OCI-LY3 (cell line): ENCODE measurements at regions not wholly inside any gene's neighbourhood (a gene's known extent, or its start where the extent isn't known, plus 50 kb on each side); places are given as distances from the start of the nearest gene placed in this dataset.

Experiments used
- H2AFZ ChIP-seq: fragments of 200-600, 300-600 bp; shearing (Covaris generic); 2 replicates; pipeline ENCODE4 v1.6.0; 2014; ENCODE audit warnings: antibody characterized with exemption, low read depth, low read length
- H3K27ac ChIP-seq: fragments of 200-600, 300-600 bp; sonication (generic); 2 replicates; pipeline ENCODE4 v1.5.1; 2014; ENCODE audit warnings: mild to moderate bottlenecking, low read length, moderate library complexity, mixed read lengths
- H3K27me3 ChIP-seq: fragments of 200-600, 300-600 bp; sonication (generic); 2 replicates; pipeline ENCODE4 v1.6.1; 2014; ENCODE audit warnings: low read depth, low read length, mixed read lengths
- H3K36me3 ChIP-seq: fragments of 200-600, 300-600 bp; sonication (generic); replicated peaks from 2 replicates; pipeline ENCODE3; 2014; ENCODE audit warnings: low read depth, low read length, mixed read lengths
- H3K4me1 ChIP-seq: fragments of 300-600, 200-600 bp; sonication (generic); 2 replicates; pipeline ENCODE4 v1.6.1; 2014; ENCODE audit warnings: low read length, mixed read lengths
- H3K4me2 ChIP-seq: fragments of 200-600, 300-600 bp; sonication (generic); 2 replicates; pipeline ENCODE4 v1.6.1; 2014; ENCODE audit warnings: low read length, mixed read lengths
- H3K4me3 ChIP-seq: fragments of 300-600, 200-600 bp; sonication (generic); 2 replicates; pipeline ENCODE4 v1.5.1; 2014; ENCODE audit warnings: antibody characterized with exemption, mild to moderate bottlenecking, low read length, moderate library complexity
- H3K79me2 ChIP-seq: fragments of 300-600, 200-600 bp; shearing (Covaris generic); 2 replicates; pipeline ENCODE4 v1.6.1; 2014; ENCODE audit warnings: mild to moderate bottlenecking, low read length, mixed read lengths
- H3K9ac ChIP-seq: fragments of 300-600, 200-600 bp; shearing (Covaris generic); 2 replicates; pipeline ENCODE4 v1.6.0; 2014; ENCODE audit warnings: mild to moderate bottlenecking, low read length, moderate library complexity
- H3K9me3 ChIP-seq: fragments of 200-600, 300-600 bp; shearing (Covaris generic); 2 replicates; pipeline ENCODE4 v1.6.1; 2014; ENCODE audit warnings: low read length, mixed read lengths; ENCODE audit not compliant: insufficient read depth
- H4K20me1 ChIP-seq: fragments of 200-600, 300-600 bp; sonication (generic); 2 replicates; pipeline ENCODE4 v1.6.1; 2016; ENCODE audit warnings: low read length, mixed read lengths; ENCODE audit not compliant: insufficient read depth
- CTCF ChIP-seq: fragments of 200-600, 300-600 bp; sonication (generic); IDR thresholded peaks from 2 replicates; pipeline ENCODE4 v1.5.1; 2014; ENCODE audit warnings: antibody characterized with exemption, low read length, low read depth
- EZH2phosphoT487 ChIP-seq: fragments of 200-600 bp; shearing (Covaris generic); IDR thresholded peaks from 2 replicates; pipeline ENCODE4 v1.6.1; 2018; ENCODE audit warnings: antibody characterized with exemption, mixed run types, low read depth

GRCh38 chr4:181677621-181678020 is 565.6 kb upstream of the TENM3 start:
- no peaks in the 10 kb centered on the region for H3K79me2 ChIP-seq
- H3K4me1 ChIP-seq = peaks cover 11% of the 10 kb centered on the region
- TF ChIP-seq EZH2phosphoT487 = no peak
- no peak for TF ChIP-seq CTCF
- H3K27ac ChIP-seq = no peak overlapping the region
- peak overlapping the region; percentile 35 for H3K4me2 ChIP-seq
- H3K27me3 ChIP-seq = no peaks in the 10 kb centered on the region
- H3K36me3 ChIP-seq = no peaks in the 10 kb centered on the region
- no peak overlapping the region for H3K4me3 ChIP-seq
- H3K9me3 ChIP-seq = no peaks in the 10 kb centered on the region
- H4K20me1 ChIP-seq = no peaks in the 10 kb centered on the region
- no peak overlapping the region for H2AFZ ChIP-seq
- no peak overlapping the region for H3K9ac ChIP-seq

DNA sequence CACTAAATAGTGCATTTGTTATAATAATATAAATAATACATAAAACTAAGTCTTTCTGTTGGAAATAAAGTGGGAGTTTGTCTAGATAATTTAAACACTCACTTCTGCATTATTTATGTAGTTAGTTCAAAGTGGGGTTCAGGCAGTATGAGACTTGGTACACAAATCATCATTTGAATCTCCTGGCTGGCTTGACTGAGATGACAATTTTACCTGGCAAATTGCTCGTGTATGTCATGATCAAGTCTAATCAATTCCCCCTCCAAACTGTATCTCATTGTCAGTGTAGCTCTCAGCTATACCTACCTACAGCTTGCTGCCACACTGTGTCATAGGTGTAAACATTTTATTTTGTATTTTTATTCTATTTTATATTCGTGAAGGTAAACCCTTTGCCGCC is 563.4 kb upstream of the TENM3 start:
- Histone ChIP-seq H4K20me1 (no peaks in the 10 kb centered on the region), H3K9ac (no peak overlapping the region), H3K9me3 (no peaks in the 10 kb centered on the region), H3K79me2 (no peaks in the 10 kb centered on the region), H3K4me1 (peaks cover 11% of the 10 kb centered on the region), H2AFZ (no peak overlapping the region), H3K36me3 (no peaks in the 10 kb centered on the region), H3K27ac (no peak overlapping the region), H3K4me2 (no peak overlapping the region), H3K4me3 (no peak overlapping the region), H3K27me3 (no peaks in the 10 kb centered on the region)
- TF ChIP-seq CTCF = no peak
- TF ChIP-seq EZH2phosphoT487 = no peak

DNA sequence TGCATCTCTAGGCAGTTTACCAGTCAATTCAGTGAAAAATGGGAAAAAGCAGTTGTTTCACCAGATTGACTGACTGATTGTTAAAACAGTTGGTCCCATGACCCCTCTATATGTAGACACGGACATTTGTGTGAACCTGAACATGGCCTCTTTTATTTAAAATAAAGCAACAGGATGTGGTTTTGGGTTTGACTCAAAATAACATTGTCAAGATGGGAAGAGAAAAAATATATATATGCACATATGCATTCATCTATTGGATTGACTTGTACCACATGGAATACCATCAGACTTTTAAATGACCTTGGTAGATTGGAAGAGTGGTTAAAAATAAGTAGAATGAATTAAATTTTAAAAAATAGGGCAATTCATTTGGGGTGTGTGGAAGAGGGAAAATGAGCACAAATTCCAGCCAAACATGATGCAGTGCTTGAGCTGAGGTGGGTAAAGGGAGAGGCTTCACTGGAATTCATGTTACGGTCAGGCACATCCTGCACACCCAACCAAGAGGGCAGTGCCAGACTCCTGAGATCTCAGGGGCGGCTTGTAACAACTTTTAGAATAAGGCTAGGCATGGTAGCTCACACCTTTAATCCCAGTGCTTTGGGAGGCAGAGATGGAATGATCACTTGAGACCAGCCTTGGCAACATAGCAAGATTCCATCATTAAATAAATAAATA is 560.7 kb upstream of the TENM3 start:
- Histone ChIP-seq H3K27me3 (no peaks in the 10 kb centered on the region), H3K4me3 (no peak overlapping the region), H3K4me1 (peaks cover 6% of the 10 kb centered on the region), H3K4me2 (no peak overlapping the region), H3K79me2 (no peaks in the 10 kb centered on the region), H3K27ac (no peak overlapping the region), H3K36me3 (no peaks in the 10 kb centered on the region), H3K9ac (no peak overlapping the region), H2AFZ (no peak overlapping the region), H3K9me3 (no peaks in the 10 kb centered on the region; the same call in 1 of the 2 replicates), H4K20me1 (no peaks in the 10 kb centered on the region)
- TF ChIP-seq CTCF (no peak), EZH2phosphoT487 (no peak)

DNA sequence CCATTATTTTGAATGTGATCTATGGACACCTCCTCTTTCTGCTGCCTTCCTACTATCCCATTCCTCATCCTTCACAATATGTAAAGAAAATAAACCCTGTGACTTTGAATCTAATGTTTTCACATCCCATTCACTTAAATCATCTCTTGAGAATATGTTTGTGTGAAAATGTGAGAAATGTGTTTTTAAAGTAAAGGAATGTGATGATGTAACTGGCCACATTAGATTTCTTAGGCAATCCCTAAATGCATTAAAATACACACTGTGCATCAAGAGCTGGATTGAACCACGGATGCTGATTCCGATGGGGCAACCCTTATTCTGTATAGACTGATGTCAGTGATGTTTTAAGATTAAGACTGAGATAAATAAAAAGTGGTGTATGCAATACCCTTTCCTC is 558.9 kb upstream of the TENM3 start:
- TF ChIP-seq CTCF = no peak
- no peak for TF ChIP-seq EZH2phosphoT487
- Histone ChIP-seq H3K27me3 (no peaks in the 10 kb centered on the region), H3K4me2 (no peak overlapping the region), H2AFZ (no peak overlapping the region), H3K27ac (no peak overlapping the region), H3K4me3 (no peak overlapping the region), H3K79me2 (no peaks in the 10 kb centered on the region), H4K20me1 (no peaks in the 10 kb centered on the region), H3K9ac (no peak overlapping the region), H3K4me1 (no peaks in the 10 kb centered on the region), H3K9me3 (no peaks in the 10 kb centered on the region; the same call in 1 of the 2 replicates), H3K36me3 (no peaks in the 10 kb centered on the region)
